Mucosa of descending colon (tissue), 3 donors: ENCODE measurements at regions not wholly inside any gene's neighbourhood (a gene's known extent, or its start where the extent isn't known, plus 50 kb on each side); places are given as distances from the start of the nearest gene placed in this dataset.
A peak's percentile ranks its signal among the peaks of the same experiment; 100 is the strongest.

ENCODE experiments used
- ATAC-seq: fragments of 200-7000 bp; cut with Tn5 transposase; one replicate; pipeline ENCODE4 v1.9.1; 2020; ENCODE audit warnings: mild to moderate bottlenecking, moderate library complexity
- DNase-seq, 3 donors: peaks; one replicate each; pipeline ENCODE4 v3.0.0-alpha.2; 2020
- H3K36me3 ChIP-seq: fragments of 200-600 bp; one replicate; pipeline ENCODE4 v1.8.0; 2021; ENCODE audit warnings: low read depth, mild to moderate bottlenecking
- H3K4me1 ChIP-seq: fragments of 200-600 bp; one replicate; pipeline ENCODE4 v1.8.0; 2021; ENCODE audit warnings: low read depth, mild to moderate bottlenecking
- H3K4me3 ChIP-seq: fragments of 200-600 bp; one replicate; pipeline ENCODE4 v1.8.0; 2021; ENCODE audit warnings: mild to moderate bottlenecking
- H3K9me3 ChIP-seq: fragments of 200-600 bp; one replicate; pipeline ENCODE4 v1.8.0; 2021; ENCODE audit warnings: mild to moderate bottlenecking
- CTCF ChIP-seq: fragments of 200-600 bp; IDR thresholded peaks from one replicate; pipeline ENCODE4 v1.8.0; 2022; ENCODE audit warnings: antibody characterized with exemption, mild to moderate bottlenecking
- intact Hi-C, 2 donors: fragments of 100-400 bp; cut with DNase I in 1 of 2; cut with micrococcal nuclease in 1 of 2; formaldehyde crosslinking; loops; one replicate each; pipeline versions ENCODE4 v1.11.0 to v1.11.1; 2022; cut with DNase I, micrococcal nuclease
- donor health status: DM: no; HTN: no; CAD: no; lungs with moderate emphysema.
- donor health status: DM: no; HTN: no; CAD: no.
- donor health status: DM: no; HTN: yes; CAD: no.

- ATAC-seq (no peak), DNase-seq (no peak)
- Histone ChIP-seq H3K36me3 (no peaks in the 10 kb centered on the region), H3K4me3 (no peak overlapping the region), H3K4me1 (peaks cover 9% of the 10 kb centered on the region), H3K9me3 (peaks cover 7% of the 10 kb centered on the region)
- no peak for TF ChIP-seq CTCF
- intact Hi-C loops, result no loop called here
Measured at GRCh38 chr6:144678844-144679243, 393.7 kb downstream of the UTRN start.

GRCh38 chr6:144681334-144681733, 396.2 kb downstream of the UTRN start:
- H3K4me1 ChIP-seq, result no peaks in the 10 kb centered on the region
- TF ChIP-seq CTCF, result no peak
- intact Hi-C loops, result no loop called here
- peaks cover 2% of the 10 kb centered on the region for H3K9me3 ChIP-seq
- ATAC-seq (peak; percentile 40), DNase-seq (no peak)
- no peak overlapping the region for H3K4me3 ChIP-seq
- H3K36me3 ChIP-seq, result no peaks in the 10 kb centered on the region

GRCh38 chr6:144683216-144684070, 398.3 kb downstream of the UTRN start:
- no peak for ATAC-seq
- DNase-seq, result no peak
- intact Hi-C loops, result no loop called here
- Histone ChIP-seq H3K9me3 (peaks cover 8% of the 10 kb centered on the region), H3K36me3 (no peaks in the 10 kb centered on the region), H3K4me3 (no peak overlapping the region), H3K4me1 (no peaks in the 10 kb centered on the region)
- TF ChIP-seq CTCF, result no peak

GRCh38 chr6:144688713-144689112, 403.6 kb downstream of the UTRN start:
- TF ChIP-seq CTCF, result no peak

GRCh38 chr6:144689503-144690040, 404.4 kb downstream of the UTRN start:
- intact Hi-C loops, result no loop called here
- no peak for DNase-seq
- ATAC-seq, result no peak

More at GRCh38 chr6:144688713-144689112, 403.6 kb downstream of the UTRN start:
- no peak for ATAC-seq
- no peak for DNase-seq
- no peaks in the 10 kb centered on the region for H3K4me1 ChIP-seq
- no peaks in the 10 kb centered on the region for H3K36me3 ChIP-seq
- no peak overlapping the region for H3K4me3 ChIP-seq
- H3K9me3 ChIP-seq, result peaks cover 8% of the 10 kb centered on the region
- intact Hi-C loops, result no loop called here

More at GRCh38 chr6:144689503-144690040, 404.4 kb downstream of the UTRN start:
- no peak for TF ChIP-seq CTCF
- H3K4me1 ChIP-seq, result no peaks in the 10 kb centered on the region
- H3K36me3 ChIP-seq, result no peaks in the 10 kb centered on the region
- H3K4me3 ChIP-seq, result no peak overlapping the region
- H3K9me3 ChIP-seq, result peaks cover 8% of the 10 kb centered on the region
